ENCODE measurements at regions not wholly inside any gene's neighbourhood (a gene's known extent, or its start where the extent isn't known, plus 50 kb on each side); places are given as distances from the start of the nearest gene placed in this dataset.
"Not testable (repeated sequence)": the region's sequence is repeated elsewhere in the genome, so short reads cannot be mapped to it uniquely, and the experiment has no call there.

- Histone ChIP-seq H3K4me3 (ENCODE audit: low read depth in 1 of 2, low read length in 2 of 2) (no peak overlapping the region), H3K4me1 (ENCODE audit: control insufficient read depth in 2 of 2, insufficient read depth in 2 of 2, low read length in 1 of 2) (no peaks in the 10 kb centered on the region), H3K9me3 (ENCODE audit: control insufficient read depth in 2 of 2, insufficient read depth in 1 of 2, low read depth in 1 of 2, low read length in 1 of 2) (no peaks in the 10 kb centered on the region), H3K27me3 (ENCODE audit: control insufficient read depth in 1 of 2, insufficient read depth in 2 of 2, low read length in 2 of 2) (no peaks in the 10 kb centered on the region), H3K27ac (ENCODE audit: low read depth in 2 of 2, low read length in 1 of 2) (no peak overlapping the region), H3K36me3 (ENCODE audit: control insufficient read depth in 2 of 2, insufficient read depth in 2 of 2, low read length in 1 of 2) (no peaks in the 10 kb centered on the region)
- WGBS, 2 donors, result 57 to 63% methylated on average over 7 of the region's 7 CpGs
Observed at GRCh38 chr1:115539061-115539460, 102.7 kb upstream of the VANGL1 start.

GRCh38 chr1:115538579-115538978 lies 103.2 kb upstream of the VANGL1 start:
- Histone ChIP-seq H3K27me3 (ENCODE audit: control insufficient read depth in 1 of 2, insufficient read depth in 2 of 2, low read length in 2 of 2) (no peaks in the 10 kb centered on the region), H3K4me1 (ENCODE audit: control insufficient read depth in 2 of 2, insufficient read depth in 2 of 2, low read length in 1 of 2) (no peaks in the 10 kb centered on the region), H3K9me3 (ENCODE audit: control insufficient read depth in 2 of 2, insufficient read depth in 1 of 2, low read depth in 1 of 2, low read length in 1 of 2) (no peaks in the 10 kb centered on the region), H3K27ac (ENCODE audit: low read depth in 2 of 2, low read length in 1 of 2) (no peak overlapping the region), H3K4me3 (ENCODE audit: low read depth in 1 of 2, low read length in 2 of 2) (no peak overlapping the region), H3K36me3 (ENCODE audit: control insufficient read depth in 2 of 2, insufficient read depth in 2 of 2, low read length in 1 of 2) (no peaks in the 10 kb centered on the region)
- WGBS, 2 donors, result 81 to 89% methylated on average over 1 of the region's 1 CpG

GRCh38 chr1:115537415-115537814 lies 104.4 kb upstream of the VANGL1 start:
- H3K27ac ChIP-seq (ENCODE audit: low read depth in 2 of 2, low read length in 1 of 2), result no peak overlapping the region
- no peaks in the 10 kb centered on the region for H3K4me1 ChIP-seq (ENCODE audit: control insufficient read depth in 2 of 2, insufficient read depth in 2 of 2, low read length in 1 of 2)
- H3K36me3 ChIP-seq (ENCODE audit: control insufficient read depth in 2 of 2, insufficient read depth in 2 of 2, low read length in 1 of 2), result no peaks in the 10 kb centered on the region
- no peak overlapping the region for H3K4me3 ChIP-seq (ENCODE audit: low read depth in 1 of 2, low read length in 2 of 2)
- no peaks in the 10 kb centered on the region for H3K9me3 ChIP-seq (ENCODE audit: control insufficient read depth in 2 of 2, insufficient read depth in 1 of 2, low read depth in 1 of 2, low read length in 1 of 2)
- H3K27me3 ChIP-seq (ENCODE audit: control insufficient read depth in 1 of 2, insufficient read depth in 2 of 2, low read length in 2 of 2), result no peaks in the 10 kb centered on the region

- no peak overlapping the region for H3K27ac ChIP-seq (ENCODE audit: low read depth in 2 of 2, low read length in 1 of 2)
- H3K9me3 ChIP-seq (ENCODE audit: control insufficient read depth in 2 of 2, insufficient read depth in 1 of 2, low read depth in 1 of 2, low read length in 1 of 2), result no peaks in the 10 kb centered on the region
- no peaks in the 10 kb centered on the region for H3K4me1 ChIP-seq (ENCODE audit: control insufficient read depth in 2 of 2, insufficient read depth in 2 of 2, low read length in 1 of 2)
- no peaks in the 10 kb centered on the region for H3K36me3 ChIP-seq (ENCODE audit: control insufficient read depth in 2 of 2, insufficient read depth in 2 of 2, low read length in 1 of 2)
- no peak overlapping the region for H3K4me3 ChIP-seq (ENCODE audit: low read depth in 1 of 2, low read length in 2 of 2)
- no peaks in the 10 kb centered on the region for H3K27me3 ChIP-seq (ENCODE audit: control insufficient read depth in 1 of 2, insufficient read depth in 2 of 2, low read length in 2 of 2)
- 79 to 84% methylated on average over 4 of the region's 4 CpGs for WGBS, 2 donors
Observed at GRCh38 chr1:115536279-115536816, 105.4 kb upstream of the VANGL1 start.

GRCh38 chr1:115534106-115534505 lies 107.7 kb upstream of the VANGL1 start:
- H3K4me3 ChIP-seq (ENCODE audit: low read depth in 1 of 2, low read length in 2 of 2), result no peak overlapping the region
- H3K27me3 ChIP-seq (ENCODE audit: control insufficient read depth in 1 of 2, insufficient read depth in 2 of 2, low read length in 2 of 2), result no peaks in the 10 kb centered on the region
- H3K4me1 ChIP-seq (ENCODE audit: control insufficient read depth in 2 of 2, insufficient read depth in 2 of 2, low read length in 1 of 2), result no peaks in the 10 kb centered on the region
- no peaks in the 10 kb centered on the region for H3K36me3 ChIP-seq (ENCODE audit: control insufficient read depth in 2 of 2, insufficient read depth in 2 of 2, low read length in 1 of 2)
- WGBS, 2 donors, result 94 to 96% methylated on average over 1 of the region's 1 CpG
- H3K9me3 ChIP-seq (ENCODE audit: control insufficient read depth in 2 of 2, insufficient read depth in 1 of 2, low read depth in 1 of 2, low read length in 1 of 2), result no peaks in the 10 kb centered on the region
- H3K27ac ChIP-seq (ENCODE audit: low read depth in 2 of 2, low read length in 1 of 2), result no peak overlapping the region

- Histone ChIP-seq H3K36me3 (ENCODE audit: control insufficient read depth in 2 of 2, insufficient read depth in 2 of 2, low read length in 1 of 2) (no peaks in the 10 kb centered on the region), H3K4me1 (ENCODE audit: control insufficient read depth in 2 of 2, insufficient read depth in 2 of 2, low read length in 1 of 2) (no peaks in the 10 kb centered on the region), H3K9me3 (ENCODE audit: control insufficient read depth in 2 of 2, insufficient read depth in 1 of 2, low read depth in 1 of 2, low read length in 1 of 2) (no peaks in the 10 kb centered on the region), H3K27ac (ENCODE audit: low read depth in 2 of 2, low read length in 1 of 2) (no peak overlapping the region), H3K27me3 (ENCODE audit: control insufficient read depth in 1 of 2, insufficient read depth in 2 of 2, low read length in 2 of 2) (no peaks in the 10 kb centered on the region), H3K4me3 (ENCODE audit: low read depth in 1 of 2, low read length in 2 of 2) (no peak overlapping the region)
- WGBS, 2 donors, result 27 to 33% methylated on average over 6 of the region's 6 CpGs
Observed at GRCh38 chr1:115531631-115532264, 110.0 kb upstream of the VANGL1 start.

- no peaks in the 10 kb centered on the region for H3K36me3 ChIP-seq (ENCODE audit: control insufficient read depth in 2 of 2, insufficient read depth in 2 of 2, low read length in 1 of 2)
- H3K27ac ChIP-seq (ENCODE audit: low read depth in 2 of 2, low read length in 1 of 2), result no peak overlapping the region
- WGBS, 2 donors, result 35 to 73% methylated on average over 1 of the region's 1 CpG
- no peak overlapping the region for H3K4me3 ChIP-seq (ENCODE audit: low read depth in 1 of 2, low read length in 2 of 2)
- no peaks in the 10 kb centered on the region for H3K4me1 ChIP-seq (ENCODE audit: control insufficient read depth in 2 of 2, insufficient read depth in 2 of 2, low read length in 1 of 2)
- H3K27me3 ChIP-seq (ENCODE audit: control insufficient read depth in 1 of 2, insufficient read depth in 2 of 2, low read length in 2 of 2), result no peaks in the 10 kb centered on the region
- H3K9me3 ChIP-seq (ENCODE audit: control insufficient read depth in 2 of 2, insufficient read depth in 1 of 2, low read depth in 1 of 2, low read length in 1 of 2), result no peaks in the 10 kb centered on the region
Observed at GRCh38 chr1:115530407-115530806, 111.4 kb upstream of the VANGL1 start.

- Histone ChIP-seq H3K36me3 (ENCODE audit: control insufficient read depth in 2 of 2, insufficient read depth in 2 of 2, low read length in 1 of 2) (no peaks in the 10 kb centered on the region), H3K27me3 (ENCODE audit: control insufficient read depth in 1 of 2, insufficient read depth in 2 of 2, low read length in 2 of 2) (no peaks in the 10 kb centered on the region), H3K4me1 (ENCODE audit: control insufficient read depth in 2 of 2, insufficient read depth in 2 of 2, low read length in 1 of 2) (no peaks in the 10 kb centered on the region), H3K4me3 (ENCODE audit: low read depth in 1 of 2, low read length in 2 of 2) (no peak overlapping the region), H3K9me3 (ENCODE audit: control insufficient read depth in 2 of 2, insufficient read depth in 1 of 2, low read depth in 1 of 2, low read length in 1 of 2) (no peaks in the 10 kb centered on the region), H3K27ac (ENCODE audit: low read depth in 2 of 2, low read length in 1 of 2) (no peak overlapping the region)
- 66 to 91% methylated on average over 2 of the region's 2 CpGs for WGBS, 2 donors
Observed at GRCh38 chr1:115529216-115529897, 112.4 kb upstream of the VANGL1 start.

- WGBS, 2 donors, result 82 to 88% methylated on average over 3 of the region's 3 CpGs
- not testable (repeated sequence) for H3K36me3 ChIP-seq (ENCODE audit: control insufficient read depth in 2 of 2, insufficient read depth in 2 of 2, low read length in 1 of 2)
Observed at GRCh38 chr1:115528336-115528735, 113.4 kb upstream of the VANGL1 start.

GRCh38 chr1:115527746-115528145 lies 114.0 kb upstream of the VANGL1 start:
- Histone ChIP-seq H3K4me1 (ENCODE audit: control insufficient read depth in 2 of 2, insufficient read depth in 2 of 2, low read length in 1 of 2) (peaks cover 0 to 3% of the 10 kb centered on the region in 2 donors), H3K4me3 (ENCODE audit: low read depth in 1 of 2, low read length in 2 of 2) (no peak overlapping the region), H3K27me3 (ENCODE audit: control insufficient read depth in 1 of 2, insufficient read depth in 2 of 2, low read length in 2 of 2) (no peaks in the 10 kb centered on the region), H3K27ac (ENCODE audit: low read depth in 2 of 2, low read length in 1 of 2) (no peak overlapping the region), H3K36me3 (ENCODE audit: control insufficient read depth in 2 of 2, insufficient read depth in 2 of 2, low read length in 1 of 2) (no peaks in the 10 kb centered on the region), H3K9me3 (ENCODE audit: control insufficient read depth in 2 of 2, insufficient read depth in 1 of 2, low read depth in 1 of 2, low read length in 1 of 2) (no peaks in the 10 kb centered on the region)
- WGBS, 2 donors, result 74 to 75% methylated on average over 5 of the region's 5 CpGs

More at GRCh38 chr1:115528336-115528735, 113.4 kb upstream of the VANGL1 start:
- H3K4me3 ChIP-seq (ENCODE audit: low read depth in 1 of 2, low read length in 2 of 2); H3K4me1 ChIP-seq (ENCODE audit: control insufficient read depth in 2 of 2, insufficient read depth in 2 of 2, low read length in 1 of 2); H3K27me3 ChIP-seq (ENCODE audit: control insufficient read depth in 1 of 2, insufficient read depth in 2 of 2, low read length in 2 of 2); H3K9me3 ChIP-seq (ENCODE audit: control insufficient read depth in 2 of 2, insufficient read depth in 1 of 2, low read depth in 1 of 2, low read length in 1 of 2); H3K27ac ChIP-seq (ENCODE audit: low read depth in 2 of 2, low read length in 1 of 2): not testable (repeated sequence)

Measured in esophagus (tissue), 2 donors.